Cardiac muscle cell (in vitro differentiated cells and primary cell): ENCODE measurements at regions not wholly inside any gene's neighbourhood (a gene's known extent, or its start where the extent isn't known, plus 50 kb on each side); places are given as distances from the start of the nearest gene placed in this dataset.
"Not testable (repeated sequence)": the region's sequence is repeated elsewhere in the genome, so short reads cannot be mapped to it uniquely, and the experiment has no call there.

Experiments used
- DNase-seq, 2 donors: peaks; one replicate each; pipeline versions ENCODE4 v3.0.0 to v3.0.0-alpha.2; 2010 to 2017; ENCODE audit warnings: low read depth in 1 of 2, low spot score in 1 of 2
- H3K27ac ChIP-seq: fragments of 200-600 bp; sonication (generic); 2 replicates; pipeline ENCODE4 v1.5.1; 2016
- H3K27me3 ChIP-seq: fragments of 200-600 bp; sonication (generic); 2 replicates; pipeline ENCODE4 v1.6.0; 2016; ENCODE audit warnings: control low read depth
- H3K36me3 ChIP-seq: fragments of 200-600 bp; sonication (generic); 2 replicates; pipeline ENCODE4 v1.5.1; 2016; ENCODE audit warnings: control low read depth
- H3K4me1 ChIP-seq: fragments of 200-600 bp; sonication (generic); 2 replicates; pipeline ENCODE4 v1.8.1; 2017; ENCODE audit warnings: low read depth, mild to moderate bottlenecking, mixed run types
- H3K4me3 ChIP-seq: fragments of 200-600 bp; sonication (generic); 2 replicates; pipeline ENCODE4 v1.5.1; 2016; ENCODE audit warnings: mild to moderate bottlenecking
- H3K9me3 ChIP-seq: fragments of 200-600 bp; sonication (generic); 2 replicates; pipeline ENCODE4 v1.5.1; 2017; ENCODE audit warnings: low read depth, mild to moderate bottlenecking, control low read depth
- TF ChIP-seq, protein P1 (sequence below): IDR thresholded peaks from 2 replicates; pipeline ENCODE4 v1.5.1; 2012; ENCODE audit warnings: low read depth, mild to moderate bottlenecking, low read length

DNA sequence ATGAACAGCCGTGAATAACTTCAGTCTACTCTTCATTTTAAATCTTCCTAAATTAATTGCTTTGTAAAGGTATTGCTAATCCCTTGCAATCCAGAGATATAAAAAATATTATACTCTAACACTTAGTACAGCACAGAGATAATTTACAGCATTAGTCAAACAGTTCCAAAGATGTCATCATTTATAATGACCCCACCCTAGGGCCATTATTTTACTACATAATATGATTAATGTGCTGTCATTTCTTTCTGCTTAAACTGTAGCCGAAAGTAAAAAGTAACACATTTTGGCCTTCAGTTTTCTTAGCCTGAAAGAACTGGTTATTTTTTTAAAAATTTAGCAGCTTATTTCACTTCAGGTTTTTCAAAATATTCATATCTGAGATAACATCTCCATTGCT, 256.3 kb upstream of the RFC3 start:
- no peaks in the 10 kb centered on the region for H3K9me3 ChIP-seq
- no peak for DNase-seq
- TF ChIP-seq, protein P1, sequence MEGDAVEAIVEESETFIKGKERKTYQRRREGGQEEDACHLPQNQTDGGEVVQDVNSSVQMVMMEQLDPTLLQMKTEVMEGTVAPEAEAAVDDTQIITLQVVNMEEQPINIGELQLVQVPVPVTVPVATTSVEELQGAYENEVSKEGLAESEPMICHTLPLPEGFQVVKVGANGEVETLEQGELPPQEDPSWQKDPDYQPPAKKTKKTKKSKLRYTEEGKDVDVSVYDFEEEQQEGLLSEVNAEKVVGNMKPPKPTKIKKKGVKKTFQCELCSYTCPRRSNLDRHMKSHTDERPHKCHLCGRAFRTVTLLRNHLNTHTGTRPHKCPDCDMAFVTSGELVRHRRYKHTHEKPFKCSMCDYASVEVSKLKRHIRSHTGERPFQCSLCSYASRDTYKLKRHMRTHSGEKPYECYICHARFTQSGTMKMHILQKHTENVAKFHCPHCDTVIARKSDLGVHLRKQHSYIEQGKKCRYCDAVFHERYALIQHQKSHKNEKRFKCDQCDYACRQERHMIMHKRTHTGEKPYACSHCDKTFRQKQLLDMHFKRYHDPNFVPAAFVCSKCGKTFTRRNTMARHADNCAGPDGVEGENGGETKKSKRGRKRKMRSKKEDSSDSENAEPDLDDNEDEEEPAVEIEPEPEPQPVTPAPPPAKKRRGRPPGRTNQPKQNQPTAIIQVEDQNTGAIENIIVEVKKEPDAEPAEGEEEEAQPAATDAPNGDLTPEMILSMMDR: no peak

DNA sequence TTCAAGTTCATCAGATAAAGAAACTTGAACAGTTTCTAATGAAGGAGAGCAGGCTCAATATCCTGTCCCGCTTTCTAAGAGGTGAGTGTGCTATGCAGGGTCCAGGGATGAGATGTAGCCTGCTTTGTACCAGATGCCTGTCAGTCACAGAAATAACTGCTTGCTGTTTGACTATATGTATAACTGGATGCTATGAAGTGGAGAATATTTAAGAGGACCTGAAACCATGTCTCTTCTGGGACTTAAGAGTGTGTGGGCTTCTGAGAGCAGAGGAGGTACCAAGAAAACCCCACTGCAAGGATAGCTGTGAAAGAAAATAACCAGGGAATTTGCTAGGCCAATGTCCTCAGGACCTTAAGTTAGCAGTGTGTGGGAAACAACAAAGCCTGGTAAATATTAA, 246.3 kb upstream of the RFC3 start:
- no peaks in the 10 kb centered on the region for H3K4me1 ChIP-seq
- H3K4me3 ChIP-seq: no peak overlapping the region
- no peak for DNase-seq
- H3K27ac ChIP-seq: no peak overlapping the region
- TF ChIP-seq, protein P1: no peak
- H3K36me3 ChIP-seq: no peaks in the 10 kb centered on the region
- no peaks in the 10 kb centered on the region for H3K27me3 ChIP-seq
- H3K9me3 ChIP-seq: no peaks in the 10 kb centered on the region

More for the DNA sequence above, 256.3 kb upstream of the RFC3 start:
- Histone ChIP-seq H3K4me1 (no peaks in the 10 kb centered on the region), H3K4me3 (no peak overlapping the region), H3K27me3 (no peaks in the 10 kb centered on the region), H3K27ac (no peak overlapping the region), H3K36me3 (no peaks in the 10 kb centered on the region)

DNA sequence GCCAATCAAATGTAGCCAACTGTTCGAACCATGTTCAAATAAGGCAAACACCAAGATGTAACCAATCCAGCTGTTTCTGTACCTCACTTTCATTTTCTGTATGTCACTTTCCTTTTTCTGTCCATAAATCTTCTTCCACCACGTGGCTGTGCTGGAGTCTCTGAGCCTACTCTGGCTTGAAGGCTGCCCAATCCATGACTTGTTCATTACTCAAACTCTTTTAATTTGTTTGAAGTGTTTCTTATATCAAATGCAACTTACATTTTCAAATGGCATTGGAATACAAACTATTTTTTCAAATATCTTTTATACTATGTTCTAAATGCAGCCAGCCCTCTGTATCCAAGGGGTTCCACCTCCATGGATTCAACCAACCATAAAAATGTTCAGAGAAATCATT, 245.6 kb upstream of the RFC3 start:
- not testable (repeated sequence) for H3K4me3 ChIP-seq, H3K4me1 ChIP-seq, H3K9me3 ChIP-seq, H3K27ac ChIP-seq, DNase-seq, H3K36me3 ChIP-seq, H3K27me3 ChIP-seq

DNA sequence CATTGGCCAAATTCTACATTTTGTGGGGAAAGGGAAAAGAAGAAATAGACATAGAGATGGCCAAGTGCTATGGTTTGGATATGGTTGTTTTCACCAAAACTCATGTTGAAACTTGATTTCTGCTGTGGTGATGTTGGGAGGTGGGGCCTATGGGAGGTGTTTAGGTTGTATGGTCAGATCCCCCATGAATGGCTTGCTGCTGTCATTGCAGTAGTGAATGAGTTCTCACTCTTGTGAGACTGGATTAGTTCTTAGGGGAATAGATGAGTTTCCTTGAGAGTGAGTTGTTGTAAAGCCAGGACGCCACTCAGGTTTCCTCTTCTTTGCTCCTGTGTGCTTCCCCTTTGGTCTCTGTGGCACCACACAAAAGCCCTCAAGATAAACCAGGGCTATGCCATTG, 242.6 kb upstream of the RFC3 start:
- H3K27ac ChIP-seq: no peak overlapping the region
- H3K27me3 ChIP-seq: no peaks in the 10 kb centered on the region
- H3K4me1 ChIP-seq: peaks cover 3% of the 10 kb centered on the region
- no peak overlapping the region for H3K4me3 ChIP-seq
- no peaks in the 10 kb centered on the region for H3K36me3 ChIP-seq
- TF ChIP-seq, protein P1: no peak
- no peak for DNase-seq
- H3K9me3 ChIP-seq: no peaks in the 10 kb centered on the region

DNA sequence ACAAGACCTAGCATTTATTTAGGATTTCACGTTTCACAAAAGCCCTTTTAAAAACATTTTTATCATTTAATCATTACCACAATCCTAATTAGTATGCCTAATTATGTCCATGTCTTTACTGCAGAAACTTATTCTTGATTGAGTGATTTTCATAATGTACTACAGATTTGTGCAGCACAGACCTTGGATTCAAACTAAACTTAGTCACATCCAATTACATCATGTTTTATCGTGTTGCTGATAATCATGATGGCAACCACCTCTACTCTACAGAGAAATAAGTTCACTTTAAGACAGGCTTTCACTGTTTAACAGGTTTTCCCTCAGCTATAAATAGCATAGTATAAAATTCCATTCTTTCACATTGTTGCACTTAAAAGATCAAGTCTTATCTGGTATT, 240.9 kb upstream of the RFC3 start:
- Histone ChIP-seq H3K4me1 (peaks cover 3% of the 10 kb centered on the region), H3K4me3 (no peak overlapping the region), H3K27me3 (no peaks in the 10 kb centered on the region), H3K9me3 (no peaks in the 10 kb centered on the region), H3K27ac (no peak overlapping the region), H3K36me3 (no peaks in the 10 kb centered on the region)
- peak in 1 of 2 donors; percentile 60 for DNase-seq
- TF ChIP-seq, protein P1: no peak

DNA sequence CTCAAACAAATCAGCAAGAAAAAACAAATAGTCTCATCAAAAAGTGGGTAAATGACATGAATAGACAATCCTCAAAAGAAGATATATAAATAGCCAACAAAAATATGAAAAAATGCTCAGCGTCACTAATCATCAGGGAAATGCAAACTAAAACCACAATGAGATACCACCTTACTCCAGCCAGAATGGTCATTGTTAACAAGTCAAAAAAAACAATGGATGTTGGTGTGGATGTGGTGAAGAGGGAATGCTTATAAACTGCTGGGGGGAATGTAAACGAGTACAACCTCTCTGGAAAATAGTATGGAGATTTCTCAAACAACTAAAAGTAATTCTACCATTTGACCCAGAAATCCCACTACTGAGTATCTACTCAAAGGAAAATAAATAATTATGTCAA, 239.2 kb upstream of the RFC3 start:
- no peaks in the 10 kb centered on the region for H3K27me3 ChIP-seq
- H3K9me3 ChIP-seq: no peaks in the 10 kb centered on the region
- DNase-seq: peak in 1 of 2 donors; percentile 54

More for the DNA sequence above, 239.2 kb upstream of the RFC3 start:
- Histone ChIP-seq H3K36me3 (no peaks in the 10 kb centered on the region), H3K4me3 (no peak overlapping the region), H3K27ac (no peak overlapping the region), H3K4me1 (peaks cover 3% of the 10 kb centered on the region)
- TF ChIP-seq, protein P1: no peak
